ENCODE measurements at regions not wholly inside any gene's neighbourhood (a gene's known extent, or its start where the extent isn't known, plus 50 kb on each side); places are given as distances from the start of the nearest gene placed in this dataset.
A peak's percentile ranks its signal among the peaks of the same experiment; 100 is the strongest.
"Not testable (repeated sequence)": the region's sequence is repeated elsewhere in the genome, so short reads cannot be mapped to it uniquely, and the experiment has no call there.

DNA sequence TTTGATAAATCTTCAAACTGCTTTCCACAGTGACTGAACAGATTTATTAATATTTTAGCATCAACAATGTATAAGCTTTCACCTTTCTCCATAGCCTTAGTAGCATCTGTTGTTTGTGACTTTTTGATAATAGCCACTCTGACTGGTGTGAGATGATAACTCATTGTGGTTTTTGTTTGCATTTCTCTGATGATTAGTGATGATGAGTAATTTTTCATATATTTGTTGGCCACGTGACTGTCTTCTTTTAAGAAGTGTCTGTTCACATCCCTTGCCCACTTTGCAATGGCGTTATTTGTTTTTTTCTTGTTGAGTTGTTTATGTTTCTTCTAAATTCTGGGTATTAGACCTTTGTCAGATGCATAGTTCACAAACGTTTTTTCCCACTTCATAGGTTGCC, 952.9 kb downstream of the TRIB2 start:
- ATAC-seq (no peak), DNase-seq (no peak)
- H3K27me3 ChIP-seq, result no peaks in the 10 kb centered on the region
- no peak overlapping the region for H3K27ac ChIP-seq
- no peaks in the 10 kb centered on the region for H3K4me1 ChIP-seq
- no peak overlapping the region for H3K4me3 ChIP-seq
- WGBS, 4 donors, result 40 to 43% (median 41%) methylated on average over 3 of the region's 3 CpGs
- intact Hi-C loops (cut with DNase I), result no loop called here
- no peaks in the 10 kb centered on the region for H3K36me3 ChIP-seq
- peaks cover 0 to under 1% (median 0%) of the 10 kb centered on the region in 12 donors for H3K9me3 ChIP-seq
- TF ChIP-seq POLR2A (IDR thresholded peaks at IDR 0.05), result no peak
- no peak for TF ChIP-seq CTCF (IDR thresholded peaks at IDR 0.05)

DNA sequence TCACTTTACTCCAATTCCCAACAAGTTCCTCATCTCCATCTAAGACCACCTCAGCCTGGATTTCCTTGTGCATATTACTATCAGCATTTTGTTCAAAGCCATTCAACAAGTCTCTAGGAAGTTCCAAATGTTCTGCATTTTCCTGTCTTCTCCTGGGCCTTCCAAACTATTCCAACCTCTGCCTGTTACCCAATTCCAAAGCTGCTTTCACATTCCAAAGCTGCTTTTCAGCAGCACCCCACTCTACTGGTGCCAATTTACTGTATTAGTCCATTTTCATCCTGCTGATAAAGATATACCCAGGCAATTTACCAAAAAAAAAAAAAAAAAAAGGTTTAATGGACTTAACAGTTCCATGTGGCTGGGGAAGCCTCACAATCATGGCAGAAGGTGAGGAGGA, 957.1 kb downstream of the TRIB2 start:
- not testable (repeated sequence) for H3K9me3 ChIP-seq, H3K4me1 ChIP-seq, ATAC-seq, H3K4me3 ChIP-seq, DNase-seq, H3K27me3 ChIP-seq, H3K36me3 ChIP-seq, H3K27ac ChIP-seq
- intact Hi-C loops (cut with DNase I), result loop anchor here in 1 of 10 donors (1.0 kb wide), 1 partner anchor 13 kb away; no protein-coding TSS in a partner anchor

DNA sequence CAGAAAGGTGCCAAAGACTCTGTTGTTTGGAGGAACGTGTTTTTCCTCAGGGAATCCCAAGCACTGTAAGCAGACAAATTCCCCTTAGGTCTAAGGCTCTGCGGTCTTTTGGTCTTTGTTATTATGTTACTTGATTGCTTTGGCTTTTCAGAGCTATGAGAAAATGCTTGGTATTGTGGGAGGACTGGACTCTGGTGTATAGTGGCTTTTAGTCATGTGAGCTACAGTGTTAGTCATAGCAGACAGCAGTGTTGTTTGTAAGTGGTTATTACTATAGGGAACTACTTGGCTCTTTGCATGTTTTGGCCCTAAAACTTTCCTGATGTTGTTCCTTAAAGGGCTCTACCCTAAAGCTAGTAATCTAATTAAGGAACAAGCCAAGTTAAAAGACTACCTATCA, 956.2 kb upstream of the LRATD1 start:
- Histone ChIP-seq H3K4me1 (no peaks in the 10 kb centered on the region), H3K4me3 (no peak overlapping the region), H3K36me3 (no peaks in the 10 kb centered on the region), H3K27me3 (no peaks in the 10 kb centered on the region), H3K9me3 (peaks cover 0 to 5% (median 0%) of the 10 kb centered on the region in 12 donors), H3K27ac (no peak overlapping the region)
- 39 to 66% (median 59%) methylated on average over 2 of the region's 2 CpGs for WGBS, 4 donors
- ATAC-seq (no peak), DNase-seq (no peak)
- intact Hi-C loops (cut with DNase I), result no loop called here
- TF ChIP-seq POLR2A (IDR thresholded peaks at IDR 0.05) (no peak), CTCF (IDR thresholded peaks at IDR 0.05) (no peak)

DNA sequence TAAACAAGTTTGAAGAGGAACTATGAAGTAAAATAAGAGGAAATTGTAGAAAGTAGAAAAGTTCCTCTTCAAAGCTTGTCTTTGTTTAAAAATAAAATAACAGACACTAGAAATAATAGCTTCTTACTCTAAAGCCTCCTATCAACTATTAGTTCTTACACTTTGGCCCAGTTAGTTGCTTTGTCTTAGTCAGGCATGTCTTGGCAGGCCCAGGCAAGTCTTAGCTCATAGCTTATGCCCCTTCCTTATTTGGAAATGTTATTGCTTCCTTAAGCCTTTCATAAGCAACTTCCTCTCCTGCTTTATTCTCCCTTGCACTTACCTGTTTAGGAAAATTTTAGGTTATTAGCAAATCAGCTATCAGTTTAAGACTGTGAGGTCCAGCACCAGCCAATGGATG, 950.6 kb upstream of the LRATD1 start:
- H3K27ac ChIP-seq, result no peak overlapping the region
- TF ChIP-seq CTCF (IDR thresholded peaks at IDR 0.05) (no peak), POLR2A (IDR thresholded peaks at IDR 0.05) (no peak)
- no peaks in the 10 kb centered on the region for H3K4me1 ChIP-seq
- peaks cover 0 to 36% (median 9%) of the 10 kb centered on the region in 12 donors for H3K9me3 ChIP-seq
- H3K4me3 ChIP-seq, result no peak overlapping the region
- ATAC-seq (no peak), DNase-seq (no peak)
- no peaks in the 10 kb centered on the region for H3K36me3 ChIP-seq
- intact Hi-C loops (cut with DNase I), result no loop called here
- H3K27me3 ChIP-seq, result no peaks in the 10 kb centered on the region

DNA sequence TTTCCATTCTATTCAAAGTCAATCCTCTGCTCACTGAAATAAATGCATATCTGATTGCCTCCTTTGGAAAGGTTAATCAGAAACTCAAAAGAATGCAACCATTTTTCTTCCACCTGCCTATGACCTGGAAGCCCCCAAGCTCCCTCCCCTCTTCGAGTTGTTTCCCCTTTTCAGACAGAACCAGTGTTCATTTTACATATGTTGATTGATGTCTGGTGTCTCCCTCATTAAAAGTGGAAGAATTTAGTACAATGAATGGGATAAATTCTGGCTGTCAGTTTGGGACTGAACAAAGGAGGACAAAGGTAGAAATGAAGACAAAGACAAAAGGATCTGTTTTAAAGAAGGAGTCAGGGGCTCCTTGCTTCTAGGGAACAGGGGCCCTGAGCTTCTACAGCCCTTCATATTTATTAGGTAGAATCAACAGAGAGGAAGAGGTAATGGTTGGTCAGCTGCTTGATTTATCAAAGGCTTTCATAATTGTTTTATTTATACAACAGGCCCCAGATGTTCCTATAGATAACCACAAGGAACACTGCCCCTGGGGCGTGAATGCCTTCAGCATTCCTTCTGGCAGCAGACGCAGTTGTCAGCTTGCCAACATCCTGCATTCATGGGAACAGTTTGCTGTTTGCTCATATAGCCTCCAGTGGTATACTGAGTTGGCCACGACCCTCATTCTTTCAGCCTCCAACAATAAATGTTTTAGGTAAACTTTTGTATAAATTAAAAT, 949.8 kb upstream of the LRATD1 start:
- no peak overlapping the region for H3K27ac ChIP-seq
- ATAC-seq (no peak), DNase-seq (peak in 1 of 5 donors; percentile 8)
- TF ChIP-seq CTCF (IDR thresholded peaks at IDR 0.05), result no peak
- no peak for TF ChIP-seq POLR2A (IDR thresholded peaks at IDR 0.05)
- intact Hi-C loops (cut with DNase I), result no loop called here
- no peaks in the 10 kb centered on the region for H3K27me3 ChIP-seq
- no peaks in the 10 kb centered on the region for H3K4me1 ChIP-seq
- WGBS, 4 donors, result 33 to 41% (median 35%) methylated on average over 4 of the region's 4 CpGs
- peaks cover 0 to 44% (median 16%) of the 10 kb centered on the region in 12 donors for H3K9me3 ChIP-seq
- no peak overlapping the region for H3K4me3 ChIP-seq
- H3K36me3 ChIP-seq, result no peaks in the 10 kb centered on the region

All from heart left ventricle (tissue), 16 donors.